SU-DHL-6 (cell line): ENCODE measurements at regions not wholly inside any gene's neighbourhood (a gene's known extent, or its start where the extent isn't known, plus 50 kb on each side); places are given as distances from the start of the nearest gene placed in this dataset.

Experiments
- H2AFZ ChIP-seq: fragments of 200-600 bp; sonication (generic); 2 replicates; pipeline ENCODE4 v1.6.1; 2014; ENCODE audit warnings: low read depth, mild to moderate bottlenecking, moderate library complexity, mixed read lengths, antibody characterized with exemption, low read length; ENCODE audit not compliant: severe bottlenecking
- H3F3A ChIP-seq: fragments of 200-600 bp; shearing (Covaris generic); 2 replicates; pipeline ENCODE4 v1.6.0; 2016; ENCODE audit warnings: antibody characterized with exemption, mild to moderate bottlenecking; ENCODE audit not compliant: insufficient read depth
- H3K27ac ChIP-seq: fragments of 200-600 bp; sonication (generic); 2 replicates; pipeline ENCODE4 v1.5.1; 2016; ENCODE audit warnings: low read depth, mild to moderate bottlenecking, low read length, moderate library complexity, mixed read lengths
- H3K27me3 ChIP-seq: fragments of 200-600 bp; sonication (generic), shearing (Covaris generic); 2 replicates; pipeline ENCODE4 v1.6.0; 2014; ENCODE audit warnings: mild to moderate bottlenecking, low read length
- H3K36me3 ChIP-seq: fragments of 200-600 bp; sonication (generic); 2 replicates; pipeline ENCODE4 v1.6.1; 2014; ENCODE audit warnings: mild to moderate bottlenecking, low read length, mixed read lengths
- H3K4me2 ChIP-seq: fragments of 300-600, 200-600 bp; shearing (Covaris generic), sonication (generic); 2 replicates; pipeline ENCODE4 v1.6.0; 2014; ENCODE audit warnings: low read length, low read depth, mild to moderate bottlenecking; ENCODE audit not compliant: poor library complexity, severe bottlenecking
- H3K4me3 ChIP-seq: fragments of 200-600 bp; sonication (generic); 2 replicates; pipeline ENCODE4 v1.5.1; 2014; ENCODE audit warnings: antibody characterized with exemption, low read length, mild to moderate bottlenecking, mixed read lengths; ENCODE audit not compliant: insufficient read depth, poor library complexity, severe bottlenecking
- H3K79me2 ChIP-seq: fragments of 200-600 bp; sonication (generic); 2 replicates; pipeline ENCODE4 v1.6.1; 2014; ENCODE audit warnings: mild to moderate bottlenecking, low read length, moderate library complexity; ENCODE audit not compliant: insufficient read depth
- H3K9ac ChIP-seq: fragments of 200-600 bp; sonication (generic); 2 replicates; pipeline ENCODE4 v1.7.0; 2014; ENCODE audit warnings: mild to moderate bottlenecking, low read length
- H3K9me2 ChIP-seq: fragments of 200-600 bp; sonication (generic); replicated peaks from 2 replicates; pipeline ENCODE4 v1.6.1; 2014; ENCODE audit warnings: low read length; ENCODE audit not compliant: insufficient read depth
- H3K9me3 ChIP-seq: fragments of 200-600 bp; sonication (generic); 2 replicates; pipeline ENCODE4 v1.6.1; 2014; ENCODE audit warnings: low read length, mixed read lengths; ENCODE audit not compliant: insufficient read depth
- H4K20me1 ChIP-seq: fragments of 200-600 bp; sonication (generic); 2 replicates; pipeline ENCODE4 v1.6.1; 2014; ENCODE audit warnings: low read depth, mild to moderate bottlenecking, antibody characterized with exemption, low read length, moderate library complexity, mixed read lengths
- EZH2phosphoT487 ChIP-seq: fragments of 200-600 bp; sonication (generic), shearing (Covaris generic); conservative IDR thresholded peaks from 2 replicates; pipeline ENCODE4 v1.6.1; 2018; ENCODE audit warnings: mild to moderate bottlenecking, antibody characterized with exemption, low read length, moderate library complexity, mixed read lengths
- TF ChIP-seq, protein P1 (sequence below): fragments of 200-600 bp; sonication (generic); IDR thresholded peaks from one replicate; pipeline ENCODE4 v1.5.1; 2017; ENCODE audit warnings: antibody characterized with exemption, mild to moderate bottlenecking, low read length, moderate library complexity; ENCODE audit not compliant: insufficient read depth, poor library complexity, severe bottlenecking

DNA sequence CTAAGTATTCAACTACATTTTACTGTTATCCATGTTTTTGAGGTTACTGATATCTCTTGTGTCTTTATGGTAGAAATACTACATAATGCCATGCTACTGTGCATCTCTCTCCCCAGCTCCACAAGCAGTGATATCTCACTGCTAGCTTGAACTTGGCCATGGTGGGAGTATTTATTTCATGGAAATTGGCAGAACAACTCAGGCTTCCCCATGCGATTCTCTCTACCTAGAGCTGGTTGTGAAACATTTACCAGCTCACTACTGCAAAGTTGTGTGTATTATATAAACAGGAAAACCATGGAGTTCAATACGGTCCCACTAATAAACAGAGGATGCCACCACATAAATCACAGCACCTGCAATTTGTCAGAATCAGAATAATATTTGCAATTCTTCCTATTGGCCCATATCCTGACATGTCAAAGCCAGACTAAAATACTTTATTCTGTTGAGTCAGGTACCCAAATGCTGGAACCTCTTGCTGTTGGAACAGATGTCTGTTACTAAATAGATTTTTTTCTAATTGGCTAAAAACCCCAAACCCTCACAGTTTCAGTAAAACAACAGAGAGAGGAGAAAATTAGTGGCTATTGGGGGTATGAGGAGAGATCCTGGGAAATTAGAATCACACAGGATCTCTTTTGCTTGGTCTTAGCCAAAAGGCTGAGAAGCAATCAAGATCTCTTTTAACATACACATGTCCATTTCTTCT, 91.4 kb upstream of the SLC10A2 start:
- Histone ChIP-seq H4K20me1 (no peaks in the 10 kb centered on the region), H3K4me3 (no peak overlapping the region), H3K9ac (no peak overlapping the region), H3F3A (no peaks in the 10 kb centered on the region), H3K27me3 (no peaks in the 10 kb centered on the region), H3K9me2 (no peaks in the 10 kb centered on the region), H3K36me3 (no peaks in the 10 kb centered on the region), H3K79me2 (no peaks in the 10 kb centered on the region), H3K4me2 (no peak overlapping the region), H2AFZ (no peak overlapping the region), H3K27ac (no peak overlapping the region), H3K9me3 (no peaks in the 10 kb centered on the region)
- no peak for TF ChIP-seq EZH2phosphoT487
- TF ChIP-seq, protein P1, sequence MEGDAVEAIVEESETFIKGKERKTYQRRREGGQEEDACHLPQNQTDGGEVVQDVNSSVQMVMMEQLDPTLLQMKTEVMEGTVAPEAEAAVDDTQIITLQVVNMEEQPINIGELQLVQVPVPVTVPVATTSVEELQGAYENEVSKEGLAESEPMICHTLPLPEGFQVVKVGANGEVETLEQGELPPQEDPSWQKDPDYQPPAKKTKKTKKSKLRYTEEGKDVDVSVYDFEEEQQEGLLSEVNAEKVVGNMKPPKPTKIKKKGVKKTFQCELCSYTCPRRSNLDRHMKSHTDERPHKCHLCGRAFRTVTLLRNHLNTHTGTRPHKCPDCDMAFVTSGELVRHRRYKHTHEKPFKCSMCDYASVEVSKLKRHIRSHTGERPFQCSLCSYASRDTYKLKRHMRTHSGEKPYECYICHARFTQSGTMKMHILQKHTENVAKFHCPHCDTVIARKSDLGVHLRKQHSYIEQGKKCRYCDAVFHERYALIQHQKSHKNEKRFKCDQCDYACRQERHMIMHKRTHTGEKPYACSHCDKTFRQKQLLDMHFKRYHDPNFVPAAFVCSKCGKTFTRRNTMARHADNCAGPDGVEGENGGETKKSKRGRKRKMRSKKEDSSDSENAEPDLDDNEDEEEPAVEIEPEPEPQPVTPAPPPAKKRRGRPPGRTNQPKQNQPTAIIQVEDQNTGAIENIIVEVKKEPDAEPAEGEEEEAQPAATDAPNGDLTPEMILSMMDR: no peak

DNA sequence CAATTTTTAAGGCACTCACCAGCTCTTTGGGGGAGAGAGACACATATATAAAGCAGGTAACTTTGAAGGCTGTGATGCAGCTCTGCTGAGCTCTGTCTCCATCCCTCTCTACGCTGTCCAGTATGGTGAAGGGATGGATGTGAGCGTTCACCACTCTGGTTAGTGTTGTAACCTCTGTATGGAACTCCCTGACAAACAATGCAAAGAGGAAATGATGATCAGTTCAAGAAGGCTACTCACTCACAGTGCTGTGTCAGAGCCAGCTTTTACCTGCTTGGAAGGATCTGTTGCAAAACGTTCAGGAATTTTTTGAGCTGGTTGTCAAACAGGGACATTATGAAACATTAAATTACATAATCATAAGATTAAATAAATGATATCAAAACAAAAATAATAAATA, 90.8 kb upstream of the SLC10A2 start:
- TF ChIP-seq, protein P1: no peak
- TF ChIP-seq EZH2phosphoT487: no peak
- H3K9ac ChIP-seq: no peak overlapping the region
- no peaks in the 10 kb centered on the region for H3K79me2 ChIP-seq
- H4K20me1 ChIP-seq: no peaks in the 10 kb centered on the region
- no peaks in the 10 kb centered on the region for H3F3A ChIP-seq
- H3K27me3 ChIP-seq: no peaks in the 10 kb centered on the region
- H3K27ac ChIP-seq: no peak overlapping the region
- no peaks in the 10 kb centered on the region for H3K36me3 ChIP-seq
- no peak overlapping the region for H3K4me2 ChIP-seq
- no peak overlapping the region for H2AFZ ChIP-seq
- no peaks in the 10 kb centered on the region for H3K9me2 ChIP-seq
- no peaks in the 10 kb centered on the region for H3K9me3 ChIP-seq
- no peak overlapping the region for H3K4me3 ChIP-seq

DNA sequence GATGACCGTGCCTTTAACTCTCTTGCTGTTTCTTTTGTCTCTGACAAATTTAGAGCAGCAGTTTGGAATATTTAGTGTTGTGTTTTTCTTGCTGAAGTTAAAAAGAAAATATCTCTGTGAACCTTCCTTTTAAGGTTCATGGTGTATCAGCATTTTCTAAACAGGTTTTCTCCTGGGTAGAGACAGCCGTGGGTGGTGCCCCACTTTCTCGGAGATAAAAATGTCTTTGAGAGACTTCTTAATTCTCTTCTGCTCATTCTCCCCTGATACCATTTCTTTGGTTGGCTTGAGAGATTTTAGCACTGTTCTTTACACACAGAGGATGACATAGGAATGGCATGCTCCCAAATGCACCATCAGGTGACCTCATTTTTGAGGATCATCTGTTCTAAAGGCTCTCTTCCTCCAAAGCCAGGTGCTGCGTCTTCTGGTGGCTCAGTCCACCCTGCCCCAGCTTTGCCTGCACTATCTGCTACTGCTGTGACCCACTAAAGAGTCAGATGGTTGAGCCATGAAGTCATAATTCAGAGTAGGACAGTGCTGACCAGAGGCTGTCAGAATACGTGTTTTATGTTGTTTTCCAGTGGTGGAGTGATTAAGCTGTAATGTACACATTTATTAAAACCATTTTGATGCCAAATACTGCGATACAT, 90.3 kb upstream of the SLC10A2 start:
- TF ChIP-seq, protein P1: no peak
- TF ChIP-seq EZH2phosphoT487: no peak
- no peaks in the 10 kb centered on the region for H4K20me1 ChIP-seq
- no peaks in the 10 kb centered on the region for H3K9me3 ChIP-seq
- no peaks in the 10 kb centered on the region for H3K9me2 ChIP-seq
- no peak overlapping the region for H3K27ac ChIP-seq
- no peaks in the 10 kb centered on the region for H3K79me2 ChIP-seq
- no peak overlapping the region for H3K4me2 ChIP-seq
- H3K4me3 ChIP-seq: no peak overlapping the region
- H3K9ac ChIP-seq: no peak overlapping the region
- no peak overlapping the region for H2AFZ ChIP-seq
- no peaks in the 10 kb centered on the region for H3F3A ChIP-seq
- no peaks in the 10 kb centered on the region for H3K27me3 ChIP-seq
- H3K36me3 ChIP-seq: no peaks in the 10 kb centered on the region
